IMR-90 (cell line): ENCODE measurements at regions not wholly inside any gene's neighbourhood (a gene's known extent, or its start where the extent isn't known, plus 50 kb on each side); places are given as distances from the start of the nearest gene placed in this dataset.

Experiments used
- CHD1 ChIP-seq: IDR thresholded peaks from 2 replicates; pipeline ENCODE4 v1.6.1; 2012; ENCODE audit warnings: low read depth, low read length, improper control_type of control experiment
- MAFK ChIP-seq: IDR thresholded peaks from 2 replicates; pipeline ENCODE4 v1.6.1; 2012; ENCODE audit warnings: low read depth, low read length, improper control_type of control experiment
- POLR2A ChIP-seq: IDR thresholded peaks from 2 replicates; pipeline ENCODE4 v1.6.1; 2012; ENCODE audit warnings: mild to moderate bottlenecking, low read depth, low read length
- TF ChIP-seq, protein P1 (sequence below): conservative IDR thresholded peaks from 2 replicates; pipeline ENCODE4 v1.5.1; 2012; ENCODE audit warnings: mild to moderate bottlenecking, low read depth, low read length, improper control_type of control experiment

DNA sequence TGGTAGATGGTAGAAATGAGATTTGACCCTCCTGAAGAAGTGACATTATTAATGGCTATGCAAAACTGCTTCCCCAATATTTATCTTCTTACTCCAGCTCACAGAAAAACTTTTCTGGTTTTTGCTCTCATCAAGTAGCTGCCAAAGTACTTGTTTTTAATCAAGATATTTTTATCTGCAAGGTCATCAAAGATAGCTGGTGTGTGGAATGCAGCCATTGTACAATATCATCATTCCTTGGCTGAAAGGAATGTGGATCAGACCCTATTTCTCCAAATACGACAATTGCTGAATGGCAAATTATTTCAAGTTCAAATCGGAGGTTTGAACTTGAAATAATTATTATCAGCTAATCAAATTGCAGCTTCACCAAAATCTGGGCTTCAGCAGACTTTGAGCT, 126.9 kb upstream of the SLC7A14 start:
- TF ChIP-seq POLR2A (no peak), MAFK (no peak), CHD1 (no peak)
- TF ChIP-seq, protein P1, sequence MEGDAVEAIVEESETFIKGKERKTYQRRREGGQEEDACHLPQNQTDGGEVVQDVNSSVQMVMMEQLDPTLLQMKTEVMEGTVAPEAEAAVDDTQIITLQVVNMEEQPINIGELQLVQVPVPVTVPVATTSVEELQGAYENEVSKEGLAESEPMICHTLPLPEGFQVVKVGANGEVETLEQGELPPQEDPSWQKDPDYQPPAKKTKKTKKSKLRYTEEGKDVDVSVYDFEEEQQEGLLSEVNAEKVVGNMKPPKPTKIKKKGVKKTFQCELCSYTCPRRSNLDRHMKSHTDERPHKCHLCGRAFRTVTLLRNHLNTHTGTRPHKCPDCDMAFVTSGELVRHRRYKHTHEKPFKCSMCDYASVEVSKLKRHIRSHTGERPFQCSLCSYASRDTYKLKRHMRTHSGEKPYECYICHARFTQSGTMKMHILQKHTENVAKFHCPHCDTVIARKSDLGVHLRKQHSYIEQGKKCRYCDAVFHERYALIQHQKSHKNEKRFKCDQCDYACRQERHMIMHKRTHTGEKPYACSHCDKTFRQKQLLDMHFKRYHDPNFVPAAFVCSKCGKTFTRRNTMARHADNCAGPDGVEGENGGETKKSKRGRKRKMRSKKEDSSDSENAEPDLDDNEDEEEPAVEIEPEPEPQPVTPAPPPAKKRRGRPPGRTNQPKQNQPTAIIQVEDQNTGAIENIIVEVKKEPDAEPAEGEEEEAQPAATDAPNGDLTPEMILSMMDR, result no peak
